Left ventricle myocardium inferior (tissue), 1 donor: ENCODE measurements at regions not wholly inside any gene's neighbourhood (a gene's known extent, or its start where the extent isn't known, plus 50 kb on each side); places are given as distances from the start of the nearest gene placed in this dataset.

ENCODE experiments used
- DNase-seq: peaks from one replicate; pipeline ENCODE4 v3.0.0-alpha.2; 2020
- H3K27ac ChIP-seq: fragments of 200-600 bp; replicated peaks from 2 replicates; pipeline ENCODE4 v1.8.0; 2021
- H3K27me3 ChIP-seq: fragments of 200-600 bp; 2 replicates; pipeline ENCODE4 v1.8.0; 2021; ENCODE audit warnings: low read depth
- H3K36me3 ChIP-seq: fragments of 200-600 bp; 2 replicates; pipeline ENCODE4 v1.8.0; 2021
- H3K4me1 ChIP-seq: fragments of 200-600 bp; 2 replicates; pipeline ENCODE4 v1.8.0; 2021
- H3K4me3 ChIP-seq: fragments of 200-600 bp; 2 replicates; pipeline ENCODE4 v1.8.0; 2021; ENCODE audit warnings: mild to moderate bottlenecking, moderate library complexity
- H3K9me3 ChIP-seq: fragments of 200-600 bp; replicated peaks from 2 replicates; pipeline ENCODE4 v1.8.0; 2021
- CTCF ChIP-seq: fragments of 200-600 bp; IDR thresholded peaks from 2 replicates; pipeline ENCODE4 v1.8.0; 2021; ENCODE audit warnings: antibody characterized with exemption, mild to moderate bottlenecking, borderline replicate concordance
- intact Hi-C: fragments of 100-400 bp; cut with micrococcal nuclease; formaldehyde crosslinking; loops from one replicate; pipeline ENCODE4 v1.11.0; 2022
- donor health status: DM: no; HTN: yes; CAD: no; lungs with severe emphysema.

GRCh38 chr12:109648521-109648920, 65.1 kb upstream of the FAM222A start:
- TF ChIP-seq CTCF = no peak
- intact Hi-C loops = no loop called here
- Histone ChIP-seq H3K9me3 (no peaks in the 10 kb centered on the region), H3K27ac (no peak overlapping the region), H3K36me3 (no peaks in the 10 kb centered on the region), H3K27me3 (peaks cover 47% of the 10 kb centered on the region), H3K4me3 (no peak overlapping the region), H3K4me1 (peaks cover under 1% of the 10 kb centered on the region)
- DNase-seq = no peak

GRCh38 chr12:109650808-109651207, 62.8 kb upstream of the FAM222A start:
- no peak for TF ChIP-seq CTCF
- DNase-seq = no peak
- intact Hi-C loops = no loop called here
- H3K4me1 ChIP-seq = peaks cover 13% of the 10 kb centered on the region
- H3K27ac ChIP-seq = no peak overlapping the region
- no peaks in the 10 kb centered on the region for H3K36me3 ChIP-seq
- peaks cover 29% of the 10 kb centered on the region for H3K27me3 ChIP-seq
- no peaks in the 10 kb centered on the region for H3K9me3 ChIP-seq
- no peak overlapping the region for H3K4me3 ChIP-seq

GRCh38 chr12:109651596-109651995, 62.0 kb upstream of the FAM222A start:
- Histone ChIP-seq H3K4me1 (peaks cover 13% of the 10 kb centered on the region), H3K36me3 (no peaks in the 10 kb centered on the region), H3K27ac (no peak overlapping the region), H3K4me3 (no peak overlapping the region), H3K27me3 (peaks cover 29% of the 10 kb centered on the region), H3K9me3 (no peaks in the 10 kb centered on the region)
- no peak for DNase-seq
- TF ChIP-seq CTCF = no peak
- intact Hi-C loops = no loop called here

- H3K4me3 ChIP-seq = no peak overlapping the region
- intact Hi-C loops = no loop called here
- no peak for TF ChIP-seq CTCF
- H3K27ac ChIP-seq = no peak overlapping the region
- no peaks in the 10 kb centered on the region for H3K36me3 ChIP-seq
- peaks cover 13% of the 10 kb centered on the region for H3K4me1 ChIP-seq
- peaks cover 29% of the 10 kb centered on the region for H3K27me3 ChIP-seq
- no peaks in the 10 kb centered on the region for H3K9me3 ChIP-seq
- DNase-seq = no peak
Observed at GRCh38 chr12:109652233-109652976, 61.2 kb upstream of the FAM222A start.

- DNase-seq = no peak
- H3K4me3 ChIP-seq = no peak overlapping the region
- intact Hi-C loops = no loop called here
- no peaks in the 10 kb centered on the region for H3K36me3 ChIP-seq
- peaks cover 28% of the 10 kb centered on the region for H3K27me3 ChIP-seq
- no peaks in the 10 kb centered on the region for H3K9me3 ChIP-seq
- H3K27ac ChIP-seq = no peak overlapping the region
- peaks cover 13% of the 10 kb centered on the region for H3K4me1 ChIP-seq
- TF ChIP-seq CTCF = no peak
Observed at GRCh38 chr12:109652977-109653264, 60.7 kb upstream of the FAM222A start.
